DOHH2 (cell line): ENCODE measurements at regions not wholly inside any gene's neighbourhood (a gene's known extent, or its start where the extent isn't known, plus 50 kb on each side); places are given as distances from the start of the nearest gene placed in this dataset.
A peak's percentile ranks its signal among the peaks of the same experiment; 100 is the strongest.
"Not testable (repeated sequence)": the region's sequence is repeated elsewhere in the genome, so short reads cannot be mapped to it uniquely, and the experiment has no call there.

Source experiments
- H3F3A ChIP-seq: fragments of 200-600 bp; sonication (generic), shearing (Covaris generic); 2 replicates; pipeline ENCODE4 v1.6.0; 2016; ENCODE audit warnings: antibody characterized with exemption, mild to moderate bottlenecking; ENCODE audit not compliant: control insufficient read depth, insufficient read depth
- H3K27ac ChIP-seq: fragments of 200-600 bp; sonication (generic); 2 replicates; pipeline ENCODE4 v1.5.1; 2014; ENCODE audit warnings: low read depth, mild to moderate bottlenecking, low read length, moderate library complexity
- H3K27me3 ChIP-seq: fragments of 200-600 bp; sonication (generic); 2 replicates; pipeline ENCODE4 v1.6.1; 2014; ENCODE audit warnings: mild to moderate bottlenecking, low read length, mixed read lengths; ENCODE audit not compliant: control insufficient read depth
- H3K36me3 ChIP-seq: fragments of 200-600 bp; sonication (generic); 2 replicates; pipeline ENCODE4 v1.6.1; 2014; ENCODE audit warnings: mild to moderate bottlenecking, low read length, moderate library complexity, mixed read lengths; ENCODE audit not compliant: control insufficient read depth
- H3K4me1 ChIP-seq: fragments of 200-600 bp; sonication (generic); 2 replicates; pipeline ENCODE4 v1.6.1; 2014; ENCODE audit warnings: mild to moderate bottlenecking, low read length, mixed read lengths; ENCODE audit not compliant: control insufficient read depth
- H3K4me2 ChIP-seq: fragments of 200-600 bp; sonication (generic); 2 replicates; pipeline ENCODE4 v1.6.0; 2014; ENCODE audit warnings: mild to moderate bottlenecking, low read length, moderate library complexity
- H3K4me3 ChIP-seq: fragments of 200-600 bp; sonication (generic); 2 replicates; pipeline ENCODE4 v1.5.1; 2014; ENCODE audit warnings: mild to moderate bottlenecking, low read length, mixed read lengths
- H3K79me2 ChIP-seq: fragments of 200-600 bp; sonication (generic); 2 replicates; pipeline ENCODE4 v1.6.1; 2014; ENCODE audit warnings: mild to moderate bottlenecking, low read length, mixed read lengths; ENCODE audit not compliant: control insufficient read depth
- H3K9me2 ChIP-seq: fragments of 200-600 bp; sonication (generic); replicated peaks from 2 replicates; pipeline ENCODE4 v1.6.1; 2014; ENCODE audit warnings: mild to moderate bottlenecking, low read length, mixed read lengths; ENCODE audit not compliant: control insufficient read depth
- H3K9me3 ChIP-seq: fragments of 200-600 bp; sonication (generic); 2 replicates; pipeline ENCODE4 v1.6.1; 2014; ENCODE audit warnings: antibody characterized with exemption, low read length, mixed read lengths; ENCODE audit not compliant: control insufficient read depth, insufficient read depth
- H4K20me1 ChIP-seq: fragments of 200-600 bp; sonication (generic); 2 replicates; pipeline ENCODE4 v1.6.0; 2014; ENCODE audit warnings: low read depth, mild to moderate bottlenecking, antibody characterized with exemption, low read length, moderate library complexity; ENCODE audit not compliant: control insufficient read depth, insufficient read depth
- CTCF ChIP-seq: fragments of 200-600 bp; sonication (generic); IDR thresholded peaks from one replicate; pipeline ENCODE4 v1.5.1; 2014; ENCODE audit warnings: antibody characterized with exemption, mild to moderate bottlenecking, low read depth, low read length; ENCODE audit not compliant: poor library complexity, severe bottlenecking
- EZH2phosphoT487 ChIP-seq: fragments of 200-600 bp; sonication (generic); IDR thresholded peaks from 2 replicates; pipeline ENCODE4 v1.6.1; 2017; ENCODE audit warnings: borderline replicate concordance, mild to moderate bottlenecking, antibody characterized with exemption, low read length, moderate library complexity, mixed read lengths

DNA sequence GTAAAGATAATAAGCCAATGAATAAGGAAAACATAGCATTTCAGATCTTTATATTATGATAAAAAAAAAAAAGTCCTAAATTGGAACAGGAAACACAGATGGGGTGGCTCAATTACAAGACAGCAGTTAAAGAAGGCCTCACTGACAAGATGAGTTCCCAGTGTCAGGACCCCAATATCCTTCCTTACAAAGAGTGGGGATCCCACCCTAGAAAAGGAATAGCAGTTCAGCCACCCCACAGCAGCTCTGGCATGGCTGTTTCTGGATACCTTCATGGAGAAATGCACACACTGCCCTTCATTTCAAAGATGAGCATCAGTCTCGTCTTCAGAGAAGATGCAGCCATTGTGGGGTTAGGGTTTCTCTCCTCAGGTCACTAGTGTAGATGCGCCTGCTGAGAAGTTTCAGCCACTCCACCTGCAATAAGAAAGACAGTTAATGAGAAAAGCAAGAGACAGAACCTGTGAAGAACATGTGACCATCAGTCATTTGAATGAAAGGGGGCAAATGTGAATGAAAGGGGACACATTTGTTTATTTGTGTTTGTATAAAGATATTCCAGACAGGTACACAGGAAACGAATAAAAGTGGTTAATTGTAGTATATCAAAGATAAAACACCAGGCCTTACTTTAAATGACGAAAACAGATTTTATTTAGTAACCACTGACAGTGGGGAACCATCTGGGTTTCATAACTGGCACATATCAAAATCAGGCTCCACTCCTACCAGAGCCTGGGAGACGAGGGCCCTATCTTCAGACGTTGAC, 121.3 kb upstream of the PRSS16 start:
- Histone ChIP-seq H3K4me2 (peak overlapping the region; percentile 82), H3F3A (peaks cover 28% of the 10 kb centered on the region), H3K27ac (peak overlapping the region; percentile 23; the same call in 1 of the 2 replicates), H3K4me3 (peak overlapping the region; percentile 66), H4K20me1 (no peaks in the 10 kb centered on the region), H3K9me3 (no peaks in the 10 kb centered on the region), H3K36me3 (peaks cover 6% of the 10 kb centered on the region; the same call in 1 of the 2 replicates), H3K27me3 (no peaks in the 10 kb centered on the region), H3K79me2 (no peaks in the 10 kb centered on the region), H3K9me2 (no peaks in the 10 kb centered on the region), H3K4me1 (peaks cover 51% of the 10 kb centered on the region)
- TF ChIP-seq CTCF = no peak
- no peak for TF ChIP-seq EZH2phosphoT487

- H4K20me1 ChIP-seq = no peaks in the 10 kb centered on the region
- H3F3A ChIP-seq = peaks cover 34% of the 10 kb centered on the region
- peaks cover 7% of the 10 kb centered on the region; the same call in 1 of the 2 replicates for H3K36me3 ChIP-seq
- H3K4me3 ChIP-seq = peak overlapping the region; percentile 66
- no peaks in the 10 kb centered on the region for H3K9me3 ChIP-seq
- peaks cover 54% of the 10 kb centered on the region for H3K4me1 ChIP-seq
- no peaks in the 10 kb centered on the region for H3K27me3 ChIP-seq
- no peaks in the 10 kb centered on the region for H3K9me2 ChIP-seq
- H3K27ac ChIP-seq = peak overlapping the region; percentile 99
- no peaks in the 10 kb centered on the region for H3K79me2 ChIP-seq
- TF ChIP-seq CTCF = peak; percentile 76
- no peak for TF ChIP-seq EZH2phosphoT487
- peak overlapping the region; percentile 82 for H3K4me2 ChIP-seq
These were observed 120.5 kb upstream of the PRSS16 start for GRCh38 chr6:27126815-27127537.

DNA sequence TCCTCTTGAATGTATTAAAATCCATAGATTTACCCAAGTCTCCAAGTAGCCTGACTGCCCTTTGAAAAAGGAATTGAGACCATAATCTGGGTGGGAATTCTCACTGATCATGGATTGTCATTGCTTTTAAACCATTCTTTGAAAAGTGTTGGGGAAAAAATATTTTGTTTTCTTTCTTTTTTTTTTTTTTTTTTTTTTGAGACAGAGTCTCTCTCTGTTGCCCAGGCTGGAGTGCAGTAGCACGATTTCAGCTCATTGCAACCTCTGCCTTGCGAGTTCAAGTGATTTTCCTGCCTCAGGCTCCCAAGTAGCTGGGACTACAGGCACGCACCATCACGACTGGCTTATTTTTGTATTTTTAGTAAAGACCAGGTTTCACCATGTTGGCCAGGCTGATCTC, 119.6 kb upstream of the PRSS16 start:
- peaks cover 59% of the 10 kb centered on the region for H3K4me1 ChIP-seq
- H3K36me3 ChIP-seq = peaks cover 12% of the 10 kb centered on the region; the same call in 1 of the 2 replicates
- H3K27me3 ChIP-seq, H3K9me2 ChIP-seq, H3K79me2 ChIP-seq, H3K9me3 ChIP-seq, H4K20me1 ChIP-seq: not testable (repeated sequence)
- peak overlapping the region; percentile 82 for H3K4me2 ChIP-seq
- peak overlapping the region; percentile 66 for H3K4me3 ChIP-seq
- H3F3A ChIP-seq = peaks cover 40% of the 10 kb centered on the region
- H3K27ac ChIP-seq = peak overlapping the region; percentile 99
